Heart left ventricle (tissue), 13 donors: ENCODE measurements at regions not wholly inside any gene's neighbourhood (a gene's known extent, or its start where the extent isn't known, plus 50 kb on each side); places are given as distances from the start of the nearest gene placed in this dataset.

Experiments
- CTCF ChIP-seq, 12 donors: fragments of 200-600 bp; sonication (generic) in 4 of 12; IDR thresholded peaks; one replicate each; pipeline versions ENCODE4 v1.5.0 to v1.8.0; 2018 to 2022; ENCODE audit warnings: antibody characterized with exemption in 12 of 12, mild to moderate bottlenecking in 5 of 12
- POLR2A ChIP-seq, 2 donors: fragments of 450-650 bp; IDR thresholded peaks; one replicate each; pipeline ENCODE4 v1.6.1; 2017; ENCODE audit warnings: antibody characterized with exemption in 2 of 2, mild to moderate bottlenecking in 2 of 2, moderate library complexity in 2 of 2
- donor health status: ischemic (EF 13 %, LVEDD 7.1; RV severe dilation, severe dysfunction).
- donor health status: DM: no; HTN: yes; CAD: no.
- donor health status: DM: no; HTN: no; CAD: no.
- donor health status: ischemic (EF 25% LVEDD 6.9; RV normal size, moderate dysfunction).
- donor health status: ischemic (EF 25% LVEDD 5.7; RV mildly dilated, moderate dysfunction).
- donor health status: ischemic (EF 35%, LVEDD 5.7; RV mildly dilated, moderate dysfunction).
- donor health status: nonischemic (EF 11% LVEDD 7.7; RV severe dilation, severe dysfunction).
- donor health status: DM: yes; HTN: yes; CAD: no.
- donor health status: PGD.
- donor health status: ischemic (EF 29% LVEDD 5.4; RV normal size, mild dysfunction).
- donor health status: nonischemic (EF 23%, LVEDD 6.1; RV moderate dilation, normal function).

- TF ChIP-seq POLR2A (IDR thresholded peaks at IDR 0.05) (no peak), CTCF (IDR thresholded peaks at IDR 0.05) (no peak)
Measured at GRCh38 chr10:63744060-63744941, 223.1 kb downstream of the REEP3 start.
